H1 (cell line): ENCODE measurements at regions not wholly inside any gene's neighbourhood (a gene's known extent, or its start where the extent isn't known, plus 50 kb on each side); places are given as distances from the start of the nearest gene placed in this dataset.

Experiments
- HDAC2 ChIP-seq, 2 experiments: fragments of 300-600 bp in 1 of 2; sonication (generic) in 1 of 2; IDR thresholded peaks; 2 replicates each; pipeline ENCODE4 v1.6.1; 2011 to 2012; ENCODE audit warnings: low read depth in 2 of 2, low read length in 2 of 2, mild to moderate bottlenecking in 2 of 2, moderate library complexity in 2 of 2, borderline replicate concordance in 1 of 2, inconsistent platforms in 1 of 2
- JUN ChIP-seq: IDR thresholded peaks from 2 replicates; pipeline ENCODE4 v1.6.1; 2011; ENCODE audit warnings: low read depth, mild to moderate bottlenecking, improper control_type of control experiment, low read length
- SP2 ChIP-seq: IDR thresholded peaks from 2 replicates; pipeline ENCODE4 v1.6.1; 2012; ENCODE audit warnings: mild to moderate bottlenecking, low read length, inconsistent platforms
- TCF12 ChIP-seq: IDR thresholded peaks from 2 replicates; pipeline ENCODE4 v1.6.1; 2011; ENCODE audit warnings: low read depth, mild to moderate bottlenecking, low read length
- TF ChIP-seq, protein P1 (sequence below): fragments of 300-600 bp; sonication (generic); IDR thresholded peaks from 2 replicates; pipeline ENCODE4 v1.7.1; 2012; ENCODE audit warnings: low read length, moderate library complexity, mild to moderate bottlenecking, inconsistent platforms; ENCODE audit not compliant: insufficient replicate concordance
- TF ChIP-seq, protein P2 (sequence below), 3 experiments: IDR thresholded peaks; 1 replicate in 2 of 3; 2 replicates in 1 of 3; pipeline versions ENCODE4 v1.5.1 to v1.6.1; 2011; ENCODE audit warnings: low read length in 3 of 3, mild to moderate bottlenecking in 3 of 3, inconsistent platforms in 2 of 3, low read depth in 1 of 3, moderate library complexity in 1 of 3; ENCODE audit not compliant: insufficient read depth in 1 of 3; ENCODE audit errors: control extremely low read depth in 1 of 3

DNA sequence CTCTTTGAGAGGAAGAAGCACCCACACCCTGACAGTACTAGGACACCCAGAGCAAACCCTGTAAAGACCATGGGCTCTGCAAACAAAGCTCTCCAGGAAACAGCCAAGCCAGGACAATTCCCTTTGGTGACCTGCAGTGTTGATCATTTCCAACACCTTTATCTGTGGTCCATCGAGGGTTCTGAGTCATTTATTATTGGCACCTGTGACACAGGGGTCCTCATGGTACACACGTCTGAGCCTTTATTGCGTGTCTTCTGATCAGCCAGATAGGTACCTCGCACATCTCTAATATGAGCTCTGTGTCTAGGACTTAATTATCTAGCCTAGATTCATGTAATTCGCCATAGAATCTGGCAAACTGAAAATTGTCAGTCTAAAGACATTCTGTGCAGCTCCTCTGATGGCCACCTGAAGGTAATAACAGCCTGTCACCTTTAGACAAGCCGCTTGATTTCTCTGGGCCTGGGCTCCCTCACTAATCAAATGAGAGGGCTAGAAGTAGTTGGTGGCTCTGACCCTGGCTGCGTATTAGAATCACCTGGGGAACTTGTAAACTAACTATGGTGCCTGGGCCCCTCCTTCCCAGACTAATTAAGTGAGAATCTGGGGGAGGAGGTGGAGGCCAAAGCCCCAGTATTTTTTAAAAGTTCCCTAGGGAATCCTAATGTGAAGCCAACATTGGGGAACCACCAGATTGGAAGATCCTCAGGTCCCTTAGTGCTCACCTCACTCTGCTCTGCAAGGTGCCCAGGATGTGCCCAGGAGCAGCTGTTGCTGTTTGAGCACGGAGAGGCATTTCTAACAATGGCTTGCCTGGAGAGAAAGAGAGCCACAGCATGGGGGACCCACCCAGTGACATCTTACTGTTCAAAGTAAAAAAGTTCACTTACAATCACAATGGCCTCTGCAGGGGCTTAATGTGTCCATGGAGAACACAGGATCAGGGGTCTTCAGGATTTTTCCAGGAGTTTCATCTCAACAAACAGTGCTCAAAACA lies 122.0 kb upstream of the ARID1B start (continued):
- TF ChIP-seq, protein P1, sequence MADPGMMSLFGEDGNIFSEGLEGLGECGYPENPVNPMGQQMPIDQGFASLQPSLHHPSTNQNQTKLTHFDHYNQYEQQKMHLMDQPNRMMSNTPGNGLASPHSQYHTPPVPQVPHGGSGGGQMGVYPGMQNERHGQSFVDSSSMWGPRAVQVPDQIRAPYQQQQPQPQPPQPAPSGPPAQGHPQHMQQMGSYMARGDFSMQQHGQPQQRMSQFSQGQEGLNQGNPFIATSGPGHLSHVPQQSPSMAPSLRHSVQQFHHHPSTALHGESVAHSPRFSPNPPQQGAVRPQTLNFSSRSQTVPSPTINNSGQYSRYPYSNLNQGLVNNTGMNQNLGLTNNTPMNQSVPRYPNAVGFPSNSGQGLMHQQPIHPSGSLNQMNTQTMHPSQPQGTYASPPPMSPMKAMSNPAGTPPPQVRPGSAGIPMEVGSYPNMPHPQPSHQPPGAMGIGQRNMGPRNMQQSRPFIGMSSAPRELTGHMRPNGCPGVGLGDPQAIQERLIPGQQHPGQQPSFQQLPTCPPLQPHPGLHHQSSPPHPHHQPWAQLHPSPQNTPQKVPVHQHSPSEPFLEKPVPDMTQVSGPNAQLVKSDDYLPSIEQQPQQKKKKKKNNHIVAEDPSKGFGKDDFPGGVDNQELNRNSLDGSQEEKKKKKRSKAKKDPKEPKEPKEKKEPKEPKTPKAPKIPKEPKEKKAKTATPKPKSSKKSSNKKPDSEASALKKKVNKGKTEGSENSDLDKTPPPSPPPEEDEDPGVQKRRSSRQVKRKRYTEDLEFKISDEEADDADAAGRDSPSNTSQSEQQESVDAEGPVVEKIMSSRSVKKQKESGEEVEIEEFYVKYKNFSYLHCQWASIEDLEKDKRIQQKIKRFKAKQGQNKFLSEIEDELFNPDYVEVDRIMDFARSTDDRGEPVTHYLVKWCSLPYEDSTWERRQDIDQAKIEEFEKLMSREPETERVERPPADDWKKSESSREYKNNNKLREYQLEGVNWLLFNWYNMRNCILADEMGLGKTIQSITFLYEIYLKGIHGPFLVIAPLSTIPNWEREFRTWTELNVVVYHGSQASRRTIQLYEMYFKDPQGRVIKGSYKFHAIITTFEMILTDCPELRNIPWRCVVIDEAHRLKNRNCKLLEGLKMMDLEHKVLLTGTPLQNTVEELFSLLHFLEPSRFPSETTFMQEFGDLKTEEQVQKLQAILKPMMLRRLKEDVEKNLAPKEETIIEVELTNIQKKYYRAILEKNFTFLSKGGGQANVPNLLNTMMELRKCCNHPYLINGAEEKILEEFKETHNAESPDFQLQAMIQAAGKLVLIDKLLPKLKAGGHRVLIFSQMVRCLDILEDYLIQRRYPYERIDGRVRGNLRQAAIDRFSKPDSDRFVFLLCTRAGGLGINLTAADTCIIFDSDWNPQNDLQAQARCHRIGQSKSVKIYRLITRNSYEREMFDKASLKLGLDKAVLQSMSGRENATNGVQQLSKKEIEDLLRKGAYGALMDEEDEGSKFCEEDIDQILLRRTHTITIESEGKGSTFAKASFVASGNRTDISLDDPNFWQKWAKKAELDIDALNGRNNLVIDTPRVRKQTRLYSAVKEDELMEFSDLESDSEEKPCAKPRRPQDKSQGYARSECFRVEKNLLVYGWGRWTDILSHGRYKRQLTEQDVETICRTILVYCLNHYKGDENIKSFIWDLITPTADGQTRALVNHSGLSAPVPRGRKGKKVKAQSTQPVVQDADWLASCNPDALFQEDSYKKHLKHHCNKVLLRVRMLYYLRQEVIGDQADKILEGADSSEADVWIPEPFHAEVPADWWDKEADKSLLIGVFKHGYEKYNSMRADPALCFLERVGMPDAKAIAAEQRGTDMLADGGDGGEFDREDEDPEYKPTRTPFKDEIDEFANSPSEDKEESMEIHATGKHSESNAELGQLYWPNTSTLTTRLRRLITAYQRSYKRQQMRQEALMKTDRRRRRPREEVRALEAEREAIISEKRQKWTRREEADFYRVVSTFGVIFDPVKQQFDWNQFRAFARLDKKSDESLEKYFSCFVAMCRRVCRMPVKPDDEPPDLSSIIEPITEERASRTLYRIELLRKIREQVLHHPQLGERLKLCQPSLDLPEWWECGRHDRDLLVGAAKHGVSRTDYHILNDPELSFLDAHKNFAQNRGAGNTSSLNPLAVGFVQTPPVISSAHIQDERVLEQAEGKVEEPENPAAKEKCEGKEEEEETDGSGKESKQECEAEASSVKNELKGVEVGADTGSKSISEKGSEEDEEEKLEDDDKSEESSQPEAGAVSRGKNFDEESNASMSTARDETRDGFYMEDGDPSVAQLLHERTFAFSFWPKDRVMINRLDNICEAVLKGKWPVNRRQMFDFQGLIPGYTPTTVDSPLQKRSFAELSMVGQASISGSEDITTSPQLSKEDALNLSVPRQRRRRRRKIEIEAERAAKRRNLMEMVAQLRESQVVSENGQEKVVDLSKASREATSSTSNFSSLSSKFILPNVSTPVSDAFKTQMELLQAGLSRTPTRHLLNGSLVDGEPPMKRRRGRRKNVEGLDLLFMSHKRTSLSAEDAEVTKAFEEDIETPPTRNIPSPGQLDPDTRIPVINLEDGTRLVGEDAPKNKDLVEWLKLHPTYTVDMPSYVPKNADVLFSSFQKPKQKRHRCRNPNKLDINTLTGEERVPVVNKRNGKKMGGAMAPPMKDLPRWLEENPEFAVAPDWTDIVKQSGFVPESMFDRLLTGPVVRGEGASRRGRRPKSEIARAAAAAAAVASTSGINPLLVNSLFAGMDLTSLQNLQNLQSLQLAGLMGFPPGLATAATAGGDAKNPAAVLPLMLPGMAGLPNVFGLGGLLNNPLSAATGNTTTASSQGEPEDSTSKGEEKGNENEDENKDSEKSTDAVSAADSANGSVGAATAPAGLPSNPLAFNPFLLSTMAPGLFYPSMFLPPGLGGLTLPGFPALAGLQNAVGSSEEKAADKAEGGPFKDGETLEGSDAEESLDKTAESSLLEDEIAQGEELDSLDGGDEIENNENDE = peak; percentile 45
- TF ChIP-seq TCF12 (0 out of 2 replicates have a peak, but pooled peaks have one; percentile 41), JUN (no peak), HDAC2 (IDR thresholded peaks at IDR 0.05; ENCODE audit: borderline replicate concordance in 1 of 2, low read depth in 2 of 2, low read length in 2 of 2) (peak; percentile 39 to 55; a peak in 2 of 4 replicates), SP2 (no peak)
- TF ChIP-seq, protein P2, sequence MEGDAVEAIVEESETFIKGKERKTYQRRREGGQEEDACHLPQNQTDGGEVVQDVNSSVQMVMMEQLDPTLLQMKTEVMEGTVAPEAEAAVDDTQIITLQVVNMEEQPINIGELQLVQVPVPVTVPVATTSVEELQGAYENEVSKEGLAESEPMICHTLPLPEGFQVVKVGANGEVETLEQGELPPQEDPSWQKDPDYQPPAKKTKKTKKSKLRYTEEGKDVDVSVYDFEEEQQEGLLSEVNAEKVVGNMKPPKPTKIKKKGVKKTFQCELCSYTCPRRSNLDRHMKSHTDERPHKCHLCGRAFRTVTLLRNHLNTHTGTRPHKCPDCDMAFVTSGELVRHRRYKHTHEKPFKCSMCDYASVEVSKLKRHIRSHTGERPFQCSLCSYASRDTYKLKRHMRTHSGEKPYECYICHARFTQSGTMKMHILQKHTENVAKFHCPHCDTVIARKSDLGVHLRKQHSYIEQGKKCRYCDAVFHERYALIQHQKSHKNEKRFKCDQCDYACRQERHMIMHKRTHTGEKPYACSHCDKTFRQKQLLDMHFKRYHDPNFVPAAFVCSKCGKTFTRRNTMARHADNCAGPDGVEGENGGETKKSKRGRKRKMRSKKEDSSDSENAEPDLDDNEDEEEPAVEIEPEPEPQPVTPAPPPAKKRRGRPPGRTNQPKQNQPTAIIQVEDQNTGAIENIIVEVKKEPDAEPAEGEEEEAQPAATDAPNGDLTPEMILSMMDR (IDR thresholded peaks at IDR 0.05; ENCODE audit: control extremely low read depth in 1 of 3, insufficient read depth in 1 of 3, low read depth in 1 of 3, low read length in 3 of 3) = no peak
